HG03558 (cell line): ENCODE measurements at regions not wholly inside any gene's neighbourhood (a gene's known extent, or its start where the extent isn't known, plus 50 kb on each side); places are given as distances from the start of the nearest gene placed in this dataset.

Source experiments
- ATAC-seq: cut with Tn5 transposase; IDR thresholded peaks from one replicate; pipeline ENCODE4 v1.9.1; 2021; ENCODE audit warnings: moderate number of reproducible peaks; ENCODE audit not compliant: unreplicated experiment; ENCODE audit errors: extremely low read depth

DNA sequence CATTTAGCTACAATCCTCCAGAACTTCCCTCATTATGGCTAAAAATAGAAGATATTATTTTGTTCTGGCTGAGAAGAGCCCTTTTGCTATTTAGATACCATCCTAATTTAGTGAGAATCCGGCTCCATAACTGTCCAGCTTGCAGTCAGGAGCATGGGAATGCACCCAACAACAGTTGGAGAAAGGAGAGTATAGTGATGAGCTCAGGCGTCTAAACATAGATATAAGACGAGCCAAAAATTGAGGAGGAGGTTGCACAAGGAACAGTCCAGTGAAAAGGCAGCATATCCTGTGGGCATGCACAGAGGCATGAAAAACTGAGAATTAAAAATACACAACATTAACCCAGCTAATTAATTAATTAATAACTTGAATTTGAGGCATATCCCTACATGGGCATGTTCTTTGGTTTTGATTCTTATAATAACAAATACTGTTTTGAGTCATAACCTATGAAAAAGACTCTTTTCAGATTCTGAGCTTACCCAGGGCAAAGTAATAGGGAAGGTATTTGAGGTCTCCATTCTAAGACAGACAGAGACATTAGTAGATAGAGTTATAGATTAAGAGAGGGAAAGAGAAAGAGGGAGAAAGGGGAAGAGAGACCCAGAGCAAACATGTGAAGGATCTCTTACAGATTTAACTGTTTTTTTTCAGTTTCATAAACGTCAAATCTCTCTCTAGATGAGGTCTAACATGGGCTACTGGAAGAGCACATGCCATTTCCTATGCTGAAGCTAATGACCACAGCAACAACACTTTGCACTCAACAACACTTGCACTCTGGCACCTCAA is 311.2 kb downstream of the OSR1 start:
- ATAC-seq: peak; percentile 85

DNA sequence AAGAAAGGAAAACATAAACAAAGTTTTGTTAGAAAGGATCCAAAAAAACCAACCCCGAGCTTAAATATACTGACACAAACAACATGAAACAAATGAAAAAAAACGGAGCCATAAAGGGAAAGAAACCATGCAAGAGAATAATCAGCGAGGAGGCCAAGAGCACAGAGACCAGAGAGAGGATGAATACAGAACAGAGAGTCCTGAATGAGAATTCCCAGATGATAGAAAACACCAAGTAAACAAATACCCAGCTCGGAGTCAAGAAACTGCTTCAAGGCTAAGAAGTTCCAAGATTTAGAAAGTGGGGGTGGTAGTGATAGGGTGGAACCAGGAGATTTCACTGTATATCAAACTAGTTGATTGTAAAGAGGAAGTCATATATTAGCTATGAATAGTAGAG is 313.3 kb downstream of the OSR1 start:
- ATAC-seq: no peak

DNA sequence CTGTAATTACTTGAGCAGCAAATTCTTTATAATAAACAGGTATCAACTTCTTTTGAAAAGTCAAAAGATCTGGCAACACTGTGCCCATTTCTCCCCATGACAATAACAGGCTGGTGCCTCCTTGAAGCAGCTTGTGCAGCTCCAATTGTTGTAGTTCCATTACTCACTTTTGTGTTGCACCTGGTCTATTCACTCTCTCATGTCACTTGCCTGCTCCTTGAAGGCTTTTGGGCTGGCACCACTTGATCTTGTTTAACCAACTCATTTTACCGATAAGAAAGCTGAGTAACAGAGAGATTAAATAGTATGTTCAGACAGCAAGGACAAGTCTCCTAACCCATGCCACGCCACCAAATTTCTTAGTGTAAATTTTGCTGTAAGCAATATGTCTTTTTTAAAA is 314.5 kb downstream of the OSR1 start:
- no peak for ATAC-seq

DNA sequence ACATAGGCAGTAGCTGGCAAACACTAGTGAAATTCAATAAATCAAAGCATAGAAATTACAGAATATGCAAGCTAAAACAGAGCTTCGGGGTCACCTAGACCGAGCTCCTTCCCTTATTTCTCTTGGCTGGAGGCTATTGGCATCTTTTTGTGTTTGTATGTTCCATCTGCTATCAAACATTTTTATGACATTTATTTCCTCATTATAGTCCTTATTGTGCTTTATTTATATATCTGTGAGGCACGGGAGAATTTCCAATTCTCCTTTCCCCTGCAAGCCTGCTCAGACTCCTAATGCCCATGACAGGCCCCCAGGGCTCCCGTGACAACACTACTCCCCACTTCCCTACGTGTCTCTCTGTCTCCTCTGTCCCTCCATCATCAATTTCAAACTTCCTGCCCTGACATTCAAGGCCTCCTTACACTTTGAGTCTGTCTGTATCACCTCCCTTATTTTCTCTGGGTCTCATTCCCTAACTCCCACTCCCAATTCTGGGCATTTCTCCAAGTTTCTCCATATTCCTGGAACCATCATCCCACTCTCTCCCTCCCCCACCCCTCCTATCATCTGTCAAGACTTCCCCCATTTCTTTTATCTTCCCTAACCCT is 316.9 kb downstream of the OSR1 start:
- no peak for ATAC-seq

DNA sequence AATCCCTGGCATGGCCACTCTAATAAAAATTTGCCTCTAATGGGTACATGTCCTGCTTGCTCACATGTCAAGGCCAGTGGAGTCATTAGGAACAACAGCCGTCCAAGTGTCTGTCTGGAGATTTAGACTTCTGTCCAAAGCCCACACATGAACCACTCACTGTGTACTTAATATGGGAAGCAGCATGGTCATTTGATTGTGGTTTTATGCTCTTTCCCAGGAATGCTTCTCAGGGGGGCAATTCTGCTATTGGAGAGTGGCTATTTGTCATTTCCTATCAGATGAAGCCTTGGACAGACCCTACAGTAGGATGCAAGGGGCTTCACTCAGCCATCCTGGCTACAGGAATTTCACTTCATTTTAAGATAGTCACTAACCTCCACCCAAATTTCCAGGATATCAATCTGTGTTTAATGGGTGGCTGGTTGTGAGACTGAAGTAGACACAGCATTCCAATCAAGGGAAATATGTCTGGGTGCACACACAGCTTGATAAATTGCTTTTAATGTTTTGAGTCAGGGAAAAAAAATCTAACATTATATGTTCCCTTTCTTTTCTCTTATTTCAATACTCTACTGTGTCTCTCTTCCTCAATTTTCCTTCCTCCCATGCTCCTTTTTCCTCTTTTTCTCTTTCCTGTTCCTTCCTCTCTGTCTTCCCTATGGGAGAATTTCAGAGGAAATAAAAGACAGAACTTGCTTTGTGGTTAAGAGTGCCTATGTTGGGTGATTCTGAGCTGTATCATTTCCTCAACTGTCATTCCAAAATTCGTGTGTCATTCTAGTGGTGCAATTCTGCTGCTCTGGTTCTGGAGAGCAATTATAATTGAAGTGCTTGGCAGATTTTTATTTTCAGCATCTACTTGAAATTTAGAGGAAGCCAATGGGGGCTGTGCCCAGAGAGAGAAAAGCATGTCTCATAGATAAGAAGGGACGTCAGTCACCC is 320.1 kb downstream of the OSR1 start:
- ATAC-seq: no peak

DNA sequence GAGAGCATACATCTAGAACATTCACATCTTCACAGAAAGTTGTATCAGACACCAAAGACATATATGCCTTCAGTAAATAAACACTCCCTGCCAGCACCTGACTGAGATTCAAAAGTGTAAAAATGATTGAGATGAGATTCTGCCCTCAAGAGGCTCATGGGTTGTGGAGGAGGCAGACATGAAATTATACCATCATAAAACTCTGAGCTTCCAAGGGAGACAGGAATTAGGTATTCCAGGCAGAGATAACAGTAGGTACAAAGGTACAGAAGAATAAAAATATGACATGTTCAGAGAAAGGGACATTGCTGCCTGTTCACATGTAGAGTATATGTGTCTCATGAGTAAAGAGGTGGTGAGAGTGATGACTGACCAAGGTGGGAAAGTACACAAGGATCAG is 322.3 kb downstream of the OSR1 start:
- ATAC-seq: no peak

DNA sequence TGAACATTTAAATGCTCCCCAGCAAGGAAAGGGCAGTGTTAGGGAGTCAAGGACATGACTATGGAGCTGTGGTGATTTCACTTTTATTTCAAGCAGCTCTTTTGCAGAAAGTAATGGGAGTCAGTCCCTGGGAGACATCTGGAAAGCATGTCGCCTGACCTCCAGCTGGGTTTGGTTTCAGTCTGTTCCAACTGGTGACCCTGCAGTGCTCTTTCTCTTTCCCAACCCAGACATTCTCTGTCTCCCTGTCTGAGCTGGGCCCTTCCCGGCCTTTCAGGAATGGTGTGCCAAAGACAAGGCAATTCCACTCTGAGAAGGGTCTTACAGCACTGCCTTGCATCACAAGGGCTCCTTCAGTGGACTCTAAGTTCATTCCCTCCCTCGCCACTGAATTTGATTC is 323.2 kb downstream of the OSR1 start:
- no peak for ATAC-seq

DNA sequence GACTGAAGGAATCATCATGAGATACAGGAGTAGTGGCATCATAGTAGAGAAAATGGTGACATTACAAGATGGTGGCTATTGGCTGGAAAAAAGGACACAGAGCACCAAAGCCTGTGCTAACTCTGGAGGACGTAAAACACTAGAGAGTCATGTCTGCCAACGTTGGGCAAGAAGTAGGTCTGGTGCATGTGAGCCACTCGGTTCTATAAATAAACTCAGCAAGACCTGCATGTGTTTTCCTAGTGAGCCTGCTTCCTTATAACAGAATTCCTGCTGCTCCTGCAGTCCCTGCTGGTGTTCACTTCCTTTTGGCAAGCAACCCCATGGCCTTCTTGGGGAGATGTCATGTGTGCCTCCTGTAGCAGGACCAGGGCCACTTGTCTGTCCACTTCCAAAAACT is 325.2 kb downstream of the OSR1 start:
- ATAC-seq: no peak

DNA sequence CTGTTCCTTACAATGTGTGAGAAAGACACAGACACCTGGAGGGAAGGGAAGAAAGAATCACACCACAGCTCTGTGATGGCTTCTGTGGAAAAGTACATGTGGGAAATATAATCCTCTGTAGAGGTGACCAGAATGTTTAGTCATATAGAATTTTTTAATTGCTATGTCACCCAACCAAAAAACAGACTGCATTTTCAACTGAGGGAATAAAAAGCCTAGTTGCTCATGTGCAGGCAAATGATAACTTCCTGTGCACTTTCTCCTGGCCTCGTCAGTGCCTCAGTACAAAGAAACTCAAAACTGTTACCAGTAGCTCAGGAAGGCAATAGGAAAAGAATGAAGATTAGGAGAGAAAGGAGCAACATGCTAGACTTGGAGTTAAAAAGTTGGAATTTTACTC is 326.8 kb downstream of the OSR1 start:
- ATAC-seq: no peak

DNA sequence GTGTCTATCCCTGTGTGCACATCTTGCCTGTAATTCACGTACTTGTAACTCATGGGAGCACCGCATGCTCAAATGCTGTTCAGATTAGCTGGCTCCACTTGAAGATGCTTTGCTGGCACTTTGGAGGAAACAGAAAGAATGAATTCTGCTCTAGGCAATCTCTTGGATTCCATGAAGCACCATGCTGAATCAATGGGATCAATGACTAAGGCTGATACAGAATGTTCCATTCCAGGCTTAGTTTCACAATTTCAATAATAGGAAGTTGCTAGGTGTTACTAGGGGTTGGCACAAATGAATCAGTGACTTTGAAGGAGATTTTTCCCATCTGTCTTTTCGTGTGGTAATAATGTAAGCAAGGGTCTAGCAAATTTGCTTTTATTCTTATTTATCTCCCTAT is 328.8 kb downstream of the OSR1 start:
- ATAC-seq: no peak

DNA sequence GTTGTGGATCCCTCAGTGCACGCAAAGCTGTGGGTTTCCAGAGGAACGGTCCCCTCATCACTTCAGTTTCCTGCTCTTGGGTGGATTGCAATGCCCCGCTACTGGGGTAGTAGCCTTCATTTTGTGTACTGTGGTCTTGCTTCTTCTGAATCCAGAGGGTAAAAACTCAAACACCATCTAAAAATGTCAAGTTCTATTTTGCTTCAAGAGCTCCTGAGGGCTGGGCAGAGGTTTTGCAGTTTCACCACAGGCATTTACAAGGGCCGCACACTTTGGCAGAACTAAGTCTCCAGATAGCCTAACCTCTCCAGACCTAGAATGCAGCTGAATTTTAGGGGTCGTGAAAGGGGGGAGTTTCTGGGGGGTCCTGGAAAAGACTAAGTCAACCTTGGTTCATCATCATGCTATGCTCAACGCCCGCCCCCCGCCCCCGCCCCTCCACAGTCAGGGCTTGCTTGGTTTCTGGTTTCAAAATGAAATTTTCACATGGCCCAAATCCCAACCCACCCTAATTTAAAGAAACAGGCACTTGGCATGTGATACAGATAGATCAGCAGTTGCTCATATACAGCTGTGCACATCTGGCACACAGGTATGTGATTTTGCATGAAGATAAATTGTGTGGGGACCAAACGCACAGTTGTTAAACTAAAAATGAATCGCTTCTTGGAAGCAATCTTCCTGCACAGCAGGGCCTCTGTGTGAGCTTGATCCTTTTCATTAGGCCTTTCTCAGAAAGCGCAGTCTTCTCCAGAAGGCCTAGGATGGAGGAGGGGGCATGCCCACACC is 329.6 kb downstream of the OSR1 start:
- ATAC-seq: no peak

DNA sequence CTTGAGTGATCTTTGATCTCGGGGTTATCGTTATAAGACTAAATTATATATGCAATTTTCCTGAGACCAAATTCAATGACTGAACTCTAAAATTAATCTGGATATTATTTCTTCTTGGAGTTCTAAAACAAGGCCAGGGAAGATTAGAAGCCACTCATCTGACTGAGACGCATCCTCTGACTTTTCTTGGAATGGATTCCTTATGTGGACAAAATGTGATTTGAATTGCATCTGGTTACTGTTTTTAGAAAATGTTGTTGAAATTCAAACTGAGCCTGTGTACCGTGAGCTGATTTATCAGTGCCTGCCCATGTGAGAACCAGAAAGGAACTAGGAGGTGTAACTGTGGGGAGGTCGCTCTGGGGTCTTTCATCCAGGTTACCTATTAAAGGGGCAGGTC is 330.8 kb downstream of the OSR1 start:
- no peak for ATAC-seq

DNA sequence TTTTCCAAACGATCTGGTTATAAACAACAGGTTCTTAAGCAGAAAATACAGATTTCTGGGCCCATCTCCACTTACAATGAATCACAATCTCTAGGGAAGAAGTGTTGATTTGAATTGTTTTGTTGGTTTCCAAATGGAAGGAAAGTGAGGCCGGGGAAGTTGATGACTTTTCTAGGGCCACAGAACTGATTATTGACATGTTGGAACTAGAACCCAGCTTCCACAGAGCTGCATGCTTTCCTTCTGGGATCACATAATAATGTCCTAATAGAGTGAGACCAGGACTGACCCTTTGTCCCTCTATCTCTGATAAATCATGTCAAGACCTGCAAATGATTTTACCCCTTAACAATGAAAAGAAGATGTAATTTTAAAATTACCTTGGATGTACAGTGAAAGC is 332.2 kb downstream of the OSR1 start:
- no peak for ATAC-seq

DNA sequence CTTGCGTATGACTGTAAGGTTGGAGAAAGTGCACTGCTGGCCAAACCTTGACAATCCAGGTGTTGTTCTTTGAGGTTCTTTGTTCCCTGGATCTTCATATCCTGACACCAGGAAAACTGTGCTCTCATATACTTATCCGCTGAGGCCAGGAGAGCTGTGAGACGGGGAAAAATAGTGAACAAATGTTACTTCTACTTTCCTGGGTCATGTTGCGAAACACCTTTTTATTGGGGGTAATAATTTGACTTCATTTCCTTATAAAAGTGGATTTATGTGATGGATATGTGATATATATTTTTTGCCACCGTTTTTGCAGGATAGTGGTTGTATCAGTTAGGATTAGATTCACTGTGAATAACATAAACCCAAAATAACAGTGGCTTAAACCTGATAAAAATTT is 336.1 kb downstream of the OSR1 start:
- no peak for ATAC-seq

DNA sequence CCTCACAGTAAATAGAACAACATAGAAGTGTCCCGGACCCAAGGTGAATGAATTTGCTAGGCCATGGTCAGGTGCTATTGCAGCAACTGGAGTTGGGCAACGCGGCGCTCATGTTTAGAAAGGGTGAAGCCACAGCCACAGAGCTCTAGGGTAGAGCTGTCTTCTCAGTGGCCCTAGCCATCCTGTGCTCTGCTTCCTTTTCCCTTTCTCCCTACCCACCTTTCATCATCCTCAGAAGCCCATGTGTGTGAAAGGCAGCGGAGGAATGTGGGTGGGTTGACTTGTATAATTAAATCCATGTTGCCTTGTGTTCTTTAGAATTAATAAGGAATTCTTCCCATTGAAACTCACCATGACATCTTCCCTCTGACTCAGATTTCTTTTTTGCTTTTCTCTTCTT is 336.7 kb downstream of the OSR1 start:
- no peak for ATAC-seq

DNA sequence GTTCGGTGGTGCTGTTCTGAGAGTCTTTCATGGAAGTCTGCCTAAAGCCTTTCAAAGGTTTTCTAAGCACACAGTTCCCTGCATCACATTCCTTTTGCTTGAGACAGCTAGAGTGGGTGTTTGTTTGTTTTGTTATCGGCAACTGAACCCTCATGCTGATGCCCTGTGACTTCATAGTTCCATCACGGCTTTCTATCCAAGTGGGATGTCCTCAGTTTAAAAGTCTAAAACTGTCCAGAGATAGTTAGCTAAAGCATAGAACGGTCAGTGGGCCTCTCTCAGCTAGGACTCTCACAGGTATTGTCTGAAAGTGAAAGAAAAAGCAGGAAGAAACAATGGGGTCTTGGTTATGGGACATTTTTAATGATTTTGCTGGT is 337.3 kb downstream of the OSR1 start:
- ATAC-seq: no peak

DNA sequence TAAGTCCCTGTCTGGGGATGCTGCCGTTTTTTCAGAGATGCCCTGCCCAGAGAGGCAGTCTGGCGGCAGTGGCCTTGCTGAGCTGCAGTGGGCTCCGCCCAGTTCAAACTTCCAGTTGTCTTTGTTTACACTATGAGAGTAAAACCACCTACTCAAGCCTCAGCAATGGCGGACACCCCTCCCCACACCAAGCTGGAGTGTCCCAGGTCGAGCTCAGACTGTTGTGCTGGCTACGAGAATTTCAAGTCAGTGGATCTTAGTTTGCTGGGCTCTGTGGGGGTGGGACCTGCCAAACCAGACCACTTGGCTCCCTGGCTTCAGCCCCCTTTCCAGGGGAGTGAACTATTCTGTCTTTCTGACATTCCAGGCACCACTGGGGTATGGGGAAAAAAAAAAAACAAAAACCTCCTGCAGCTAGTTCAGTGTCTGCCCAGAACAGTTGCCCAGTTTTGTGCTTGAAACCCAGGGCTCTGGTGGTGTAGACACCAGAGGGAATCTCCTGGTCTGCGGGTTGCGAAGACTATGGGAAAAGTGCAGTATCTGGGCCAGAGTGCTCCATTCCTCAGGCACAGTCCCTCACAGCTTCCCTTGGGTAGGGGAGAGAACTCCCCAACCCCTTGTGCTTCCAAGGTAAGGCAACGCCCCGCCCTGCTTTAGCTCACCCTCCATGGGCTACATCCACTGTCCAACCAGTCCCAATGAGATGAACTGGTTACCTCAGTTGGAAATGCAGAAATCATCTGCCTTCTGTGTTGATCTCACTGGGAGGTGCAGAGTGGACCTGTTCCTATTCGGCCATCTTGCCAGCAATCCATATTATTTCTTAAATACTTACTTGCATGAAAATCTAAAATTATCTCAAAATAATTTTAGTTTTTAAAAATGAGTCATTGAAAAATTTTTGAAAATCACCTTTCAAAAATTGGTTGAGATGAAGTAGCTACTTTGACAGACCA is 338.0 kb downstream of the OSR1 start:
- no peak for ATAC-seq

DNA sequence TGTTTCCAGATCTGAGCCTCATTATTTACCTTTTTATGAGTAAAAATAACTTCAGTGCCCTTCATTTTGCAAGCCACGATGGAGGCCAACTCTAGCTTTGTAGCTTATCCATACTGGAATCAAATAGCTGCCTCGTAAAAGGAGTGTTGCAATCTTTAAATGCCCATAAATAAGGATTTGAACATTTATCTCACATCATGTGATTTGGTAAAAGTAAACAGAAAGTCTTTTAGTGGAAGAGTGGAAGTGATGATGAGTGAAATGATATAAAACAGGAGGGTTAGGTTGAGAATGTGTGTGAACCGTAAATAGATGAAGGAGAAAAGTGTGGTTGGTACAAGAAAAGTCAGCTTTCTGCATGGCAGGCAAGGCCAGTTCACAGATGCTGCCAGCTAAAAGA is 348.9 kb downstream of the OSR1 start:
- ATAC-seq: no peak

DNA sequence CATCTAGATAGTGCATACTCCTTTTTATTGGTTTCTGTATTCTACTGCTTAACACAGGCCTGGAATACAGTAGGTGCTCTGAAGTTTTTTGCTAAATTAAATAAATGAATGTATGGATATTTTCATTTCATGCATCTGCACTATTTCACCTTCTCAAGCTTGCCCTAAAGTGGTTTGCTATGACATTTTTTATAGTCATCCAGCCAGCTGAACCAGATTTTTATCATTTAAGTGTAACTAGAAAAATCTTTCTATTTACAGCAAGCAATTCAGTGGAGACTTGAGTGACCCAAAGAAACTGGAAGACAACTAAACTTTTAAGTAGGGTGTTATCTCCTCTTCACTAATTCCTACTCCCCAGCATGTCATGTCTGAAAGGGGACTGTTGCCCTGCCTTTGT is 354.9 kb downstream of the OSR1 start:
- no peak for ATAC-seq
